HG03175 (cell line): ENCODE measurements at regions not wholly inside any gene's neighbourhood (a gene's known extent, or its start where the extent isn't known, plus 50 kb on each side); places are given as distances from the start of the nearest gene placed in this dataset.
"Not testable (repeated sequence)": the region's sequence is repeated elsewhere in the genome, so short reads cannot be mapped to it uniquely, and the experiment has no call there.

ENCODE experiments used
- ATAC-seq: cut with Tn5 transposase; IDR thresholded peaks from one replicate; pipeline ENCODE4 v1.9.1; 2021; ENCODE audit warnings: mild to moderate bottlenecking, moderate library complexity; ENCODE audit not compliant: unreplicated experiment

DNA sequence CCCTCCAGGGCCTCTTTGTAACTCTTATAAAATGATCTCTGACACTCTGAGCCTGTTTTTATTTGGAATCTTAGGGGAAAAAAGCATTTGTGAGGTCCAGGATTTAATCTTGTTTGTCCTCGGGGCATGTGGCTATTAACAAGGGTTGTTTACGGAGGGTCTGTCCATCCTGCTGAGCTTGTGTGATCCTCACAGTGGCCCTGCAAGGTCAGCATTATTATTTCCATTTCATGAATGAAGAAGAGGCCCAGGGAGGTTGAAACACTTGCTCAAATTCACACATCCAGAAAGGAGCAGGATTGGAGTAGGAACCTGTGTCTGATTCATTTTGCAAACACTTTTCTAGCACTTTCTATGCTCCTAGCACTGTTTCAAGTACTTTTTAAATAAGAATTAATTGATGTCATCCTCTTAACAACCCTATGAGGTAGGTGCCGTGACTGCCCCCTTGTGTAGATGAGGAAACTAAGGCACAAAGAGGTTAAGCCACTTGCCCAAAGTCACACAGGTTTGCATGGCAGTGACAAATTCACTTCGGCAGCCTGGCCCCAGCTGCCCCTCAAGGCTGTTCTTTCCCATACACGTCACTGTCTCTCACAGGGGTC is 178.9 kb downstream of the MIS18A start:
- ATAC-seq, result no peak

GRCh38 chr21:32096411-32096810 is 182.4 kb downstream of the MIS18A start:
- ATAC-seq, result no peak

DNA sequence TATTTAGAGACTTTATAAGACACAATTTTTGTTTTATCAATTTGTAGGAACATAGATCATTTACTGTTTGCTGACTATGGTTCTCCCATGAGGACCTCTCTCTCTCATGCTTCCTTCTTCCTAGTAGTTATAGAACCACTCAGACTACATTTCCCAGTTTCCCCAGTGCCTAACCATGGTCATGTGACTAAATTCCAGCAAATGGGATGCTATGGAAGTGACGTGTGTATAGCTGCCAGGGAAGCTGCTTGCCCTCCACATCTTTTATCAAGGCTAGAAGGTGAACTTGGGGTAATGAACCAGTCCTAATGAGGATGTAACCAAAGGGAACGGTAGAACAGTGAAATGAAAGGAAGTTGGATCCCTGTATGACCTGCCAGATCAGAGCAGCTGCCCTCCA is 184.0 kb downstream of the MIS18A start:
- ATAC-seq, result no peak

DNA sequence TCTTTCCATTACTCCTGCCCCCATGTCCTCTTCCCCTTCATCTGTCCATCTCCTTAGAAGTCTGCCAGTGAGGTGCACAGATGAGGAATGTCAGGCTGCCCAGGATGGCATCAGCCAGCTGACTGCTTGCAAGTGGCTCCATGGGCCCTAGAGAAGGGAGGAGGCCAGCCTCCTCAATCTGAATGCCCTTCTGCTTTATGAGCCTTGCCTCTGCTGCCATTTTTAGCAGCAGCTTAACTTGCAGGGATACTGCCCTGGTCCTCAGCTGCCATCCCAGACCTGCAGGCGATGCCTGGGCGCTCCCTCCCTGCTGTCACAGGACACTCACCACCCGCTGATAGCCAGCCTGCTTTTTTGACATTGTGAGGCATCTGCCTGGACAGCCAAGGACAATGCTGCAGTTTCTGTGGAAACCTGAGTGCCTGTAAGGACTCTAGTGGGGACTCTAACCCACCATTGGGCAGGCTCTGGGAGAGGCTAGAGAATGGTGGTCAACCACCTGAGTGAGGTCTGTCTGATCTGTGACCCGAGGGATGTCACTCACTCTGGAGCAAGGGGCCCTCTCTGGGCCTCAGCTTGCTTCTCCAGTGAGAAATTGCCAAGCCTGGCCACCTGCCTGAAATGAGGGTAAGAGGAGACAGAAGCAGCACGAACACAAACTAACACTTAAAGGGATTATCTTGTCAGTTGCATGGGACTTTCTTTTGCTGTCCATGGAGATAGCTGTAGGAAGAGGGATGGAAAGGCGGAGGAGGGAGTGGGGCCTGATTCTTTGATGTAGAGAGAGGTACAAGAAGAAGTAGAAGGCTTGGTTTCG is 185.0 kb downstream of the MIS18A start:
- no peak for ATAC-seq

DNA sequence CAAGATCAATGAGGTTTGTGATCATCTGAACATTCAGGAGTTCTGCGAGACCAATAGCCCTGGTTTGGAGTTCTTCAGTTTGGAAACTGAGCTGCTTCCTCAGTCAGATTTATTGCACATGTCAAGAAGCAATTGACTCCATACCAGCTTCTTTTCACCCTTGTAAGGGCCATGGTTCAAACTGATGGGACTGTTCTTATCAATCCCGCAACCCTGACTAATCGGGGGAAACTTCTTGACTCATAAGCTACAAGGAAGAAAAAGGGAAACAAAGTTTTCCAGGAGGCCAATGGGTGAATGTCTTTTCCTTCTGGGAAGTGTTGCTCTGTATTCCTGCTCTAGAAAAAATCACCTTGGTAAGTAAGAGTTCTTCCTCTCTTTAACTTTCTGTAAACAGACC is 187.9 kb downstream of the MIS18A start:
- no peak for ATAC-seq

DNA sequence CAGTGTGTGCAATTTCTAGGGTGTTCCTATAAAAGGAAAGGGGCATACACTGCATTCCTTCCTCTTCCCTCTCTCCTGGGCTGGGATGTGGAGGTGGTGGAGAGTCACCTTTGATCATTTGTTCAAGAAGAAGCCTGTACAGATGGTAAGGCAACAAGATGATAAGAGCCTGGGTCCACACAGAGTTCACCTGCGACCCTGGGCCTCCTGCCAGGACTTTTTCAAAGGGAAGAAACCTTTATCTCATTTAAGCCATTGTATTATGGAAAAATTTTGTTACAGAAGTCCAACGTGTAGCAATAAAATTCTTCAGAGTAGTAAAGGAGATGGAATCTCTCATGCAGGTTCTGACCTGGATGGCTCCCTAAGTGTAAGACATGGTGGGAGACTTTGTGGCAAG is 189.1 kb downstream of the MIS18A start:
- ATAC-seq, result no peak

GRCh38 chr21:32088471-32088870 is 190.4 kb downstream of the MIS18A start:
- no peak for ATAC-seq

DNA sequence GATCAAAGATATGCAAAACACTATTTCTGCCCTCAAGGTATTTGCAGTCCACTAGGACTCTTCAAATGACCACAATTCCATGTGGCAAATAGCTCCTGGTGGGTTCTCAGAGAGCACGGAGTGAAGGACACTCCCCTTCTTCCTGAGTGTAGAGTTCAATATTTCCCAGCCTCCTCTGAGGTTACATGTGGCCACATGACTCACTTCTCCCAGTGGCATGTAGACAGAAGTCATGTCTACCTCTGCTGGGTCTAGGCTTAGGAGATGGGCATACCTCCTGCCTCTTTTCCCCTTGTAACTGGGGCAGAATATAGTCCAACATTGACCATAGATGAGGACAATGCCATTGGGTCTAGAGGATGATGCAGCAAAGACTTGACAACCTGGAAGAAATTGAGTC is 191.4 kb downstream of the MIS18A start:
- ATAC-seq, result no peak

- ATAC-seq, result no peak
Measured at GRCh38 chr21:32083197-32083596, 195.7 kb downstream of the MIS18A start.

- no peak for ATAC-seq
Measured at GRCh38 chr21:32082466-32082865, 196.4 kb downstream of the MIS18A start.

- no peak for ATAC-seq
Measured at GRCh38 chr21:32073593-32073992, 200.8 kb downstream of the HUNK start.

GRCh38 chr21:32073190-32073589 is 200.4 kb downstream of the HUNK start:
- no peak for ATAC-seq

- not testable (repeated sequence) for ATAC-seq
Measured at GRCh38 chr21:32071620-32072019, 198.8 kb downstream of the HUNK start.

DNA sequence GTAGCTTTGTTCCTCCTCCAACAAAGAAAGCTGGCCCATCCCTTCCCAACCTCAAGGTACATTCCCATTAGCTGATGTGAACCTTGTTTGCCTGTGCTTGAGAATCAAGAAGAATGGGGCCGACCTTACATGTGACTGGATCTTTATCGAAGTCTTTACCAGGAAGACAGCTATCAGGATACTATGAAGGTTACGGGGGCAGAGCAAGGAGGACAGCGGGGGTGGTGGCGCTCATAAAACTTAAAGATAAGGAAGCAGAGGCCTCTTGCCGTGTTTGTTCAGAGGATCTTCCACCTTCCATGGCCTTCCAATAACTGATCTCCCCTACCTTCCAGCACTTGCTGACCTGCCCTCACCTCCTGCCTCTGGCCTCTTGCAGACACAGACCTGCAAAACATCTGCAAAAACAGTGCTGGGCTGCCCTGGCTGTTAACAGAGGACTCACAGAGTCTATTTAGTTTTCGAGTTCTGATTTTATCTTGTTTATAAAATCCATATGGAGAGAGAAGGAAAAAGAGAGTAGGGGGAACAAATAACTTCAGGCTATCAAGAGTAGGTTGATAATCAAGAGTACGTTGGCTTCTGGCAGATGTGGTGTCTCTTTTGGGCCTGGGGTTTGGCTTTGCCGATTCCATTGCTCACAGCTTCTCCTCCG is 198.0 kb downstream of the HUNK start:
- ATAC-seq, result no peak

- ATAC-seq, result no peak
Measured at GRCh38 chr21:32070126-32070525, 197.3 kb downstream of the HUNK start.

- ATAC-seq, result no peak
Measured at GRCh38 chr21:32065654-32066053, 192.8 kb downstream of the HUNK start.

- ATAC-seq, result no peak
Measured at GRCh38 chr21:32064281-32064910, 191.6 kb downstream of the HUNK start.

DNA sequence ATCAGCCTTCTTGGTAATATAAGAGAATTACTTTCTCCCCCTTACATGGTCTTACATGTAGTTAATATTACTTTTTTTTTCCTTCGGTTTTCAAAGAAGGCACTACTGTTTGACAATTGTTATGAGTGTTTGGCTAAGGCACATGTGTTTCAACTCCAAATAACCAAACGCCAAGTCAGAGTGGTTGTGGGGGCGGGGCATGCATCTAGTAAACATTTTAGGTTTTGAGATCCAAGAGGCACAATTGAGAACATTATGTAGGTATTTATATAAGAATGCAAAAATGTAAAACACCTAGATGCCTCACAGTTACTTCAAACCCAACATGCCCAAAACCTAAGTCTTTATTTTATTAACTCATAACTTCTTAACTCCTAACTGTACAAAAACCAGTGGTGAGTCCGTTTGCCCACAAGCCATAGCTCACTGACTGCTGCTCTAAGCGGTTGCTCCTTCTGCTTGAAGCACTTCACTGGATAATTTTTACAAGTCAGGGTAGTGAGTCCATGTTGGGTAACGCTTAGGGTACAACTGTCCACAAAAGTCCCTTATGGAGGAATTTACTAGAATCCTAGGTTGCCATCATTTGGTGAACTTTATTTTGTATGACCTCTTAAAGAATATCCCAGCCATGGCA is 189.9 kb downstream of the HUNK start:
- ATAC-seq, result no peak

GRCh38 chr21:32061729-32062128 is 188.9 kb downstream of the HUNK start:
- ATAC-seq, result no peak

DNA sequence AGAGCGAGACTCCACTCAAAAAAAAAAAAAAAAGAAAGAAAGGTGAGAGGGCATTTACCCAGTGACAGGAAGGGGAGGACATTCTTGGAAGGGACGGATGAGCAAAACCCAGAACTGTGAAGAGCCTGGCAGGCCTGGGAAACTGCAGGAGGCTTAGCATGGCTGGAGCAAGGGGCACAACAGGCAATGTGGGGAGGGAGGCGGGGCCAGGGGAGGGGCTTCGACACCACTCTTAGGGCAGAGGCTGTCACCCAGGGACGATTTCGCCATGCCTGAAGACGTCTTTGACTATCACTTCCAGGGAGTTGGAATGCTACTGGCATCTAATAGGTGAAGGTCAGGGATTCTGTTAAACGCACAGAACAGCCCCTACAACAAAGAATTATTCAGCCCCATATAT is 184.0 kb downstream of the HUNK start:
- no peak for ATAC-seq

DNA sequence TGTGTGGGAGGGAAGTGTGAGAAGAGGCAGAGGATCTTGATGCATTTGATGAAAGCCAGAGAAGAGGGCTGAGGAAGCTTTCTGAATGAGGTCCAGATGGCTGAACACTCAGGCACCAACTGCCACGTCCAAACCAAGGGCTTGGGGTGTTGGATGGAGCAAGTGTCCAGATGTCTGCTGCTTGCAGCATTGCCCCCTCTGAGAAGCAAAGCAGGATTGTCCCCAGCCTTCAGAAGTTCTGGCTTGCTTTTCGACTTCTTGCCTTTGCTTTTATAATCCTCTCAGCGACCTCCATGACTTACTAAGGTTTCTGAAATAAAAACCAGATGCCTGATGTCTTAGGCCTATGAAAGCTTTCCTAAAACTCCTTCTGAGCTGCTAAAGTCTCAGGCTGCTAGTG is 182.5 kb downstream of the HUNK start:
- no peak for ATAC-seq
